K562 (cell line): ENCODE measurements at regions not wholly inside any gene's neighbourhood (a gene's known extent, or its start where the extent isn't known, plus 50 kb on each side); places are given as distances from the start of the nearest gene placed in this dataset.

Experiments used
- ATAC-seq: fragments of 200-7000 bp; cut with Tn5 transposase; 3 replicates; pipeline ENCODE4 v1.9.1; 2020; ENCODE audit warnings: moderate library complexity
- BruUV-seq: library from RNA; stranded (reverse); fragments of 400-500 nt; replicated peaks from 2 replicates; lab custom pipeline; 2021; lab: Mats Ljungman, UMichigan
- CTCF ChIA-PET: fragments of 300-600 bp; formaldehyde crosslinking; extraction: SDS; loops from one replicate; lab custom pipeline; 2021; ENCODE audit warnings: low intra/inter-chr PET ratio; lab: Yijun Ruan, JAX
- POLR2A ChIA-PET: fragments of 300-600, 350-650 bp; sonication (Branson Sonifier 250); formaldehyde crosslinking; extraction: SDS; loops from one replicate; lab custom pipeline; 2021; ENCODE audit warnings: antibody characterized with exemption, inconsistent platforms; lab: Yijun Ruan, JAX
- DNase-seq, 4 experiments: peaks; one replicate each; pipeline versions ENCODE4 v3.0.0 to v3.0.0-alpha.2; 2011 to 2018; ENCODE audit warnings: low spot score in 3 of 4, mixed read lengths in 3 of 4; ENCODE audit errors: extremely low read depth in 1 of 4
- FAIRE-seq: peaks from 2 replicates; lab custom pipeline; 2011; peaks lifted over from hg19 to GRCh38; lab: Jason Lieb, UNC
- H2AFZ ChIP-seq: 2 replicates; pipeline ENCODE4 v1.6.0; 2011; ENCODE audit warnings: low read depth, low read length, control low read depth, inconsistent platforms
- H3K27ac ChIP-seq: fragments of 200-600 bp; 3 replicates; pipeline ENCODE4 v1.8.0; 2011; ENCODE audit warnings: low read depth, mild to moderate bottlenecking, control low read depth, inconsistent platforms, low read length, moderate library complexity, mixed read lengths; ENCODE audit errors: extremely low read depth
- H3K27me3 ChIP-seq, 2 experiments: fragments of 300-600 bp in 1 of 2; 2 replicates in 1 of 2; 3 replicates in 1 of 2; pipeline versions ENCODE4 v1.6.0 to v1.8.0; 2011; ENCODE audit warnings: inconsistent platforms in 2 of 2, low read length in 2 of 2, mild to moderate bottlenecking in 1 of 2, mixed read lengths in 1 of 2, moderate library complexity in 1 of 2; ENCODE audit not compliant: control insufficient read depth in 2 of 2, insufficient read depth in 2 of 2
- H3K36me3 ChIP-seq: fragments of 300-600 bp; 3 replicates; pipeline ENCODE4 v1.8.0; 2011; ENCODE audit warnings: mild to moderate bottlenecking, low read length, inconsistent platforms; ENCODE audit not compliant: control insufficient read depth, insufficient read depth
- H3K4me1 ChIP-seq, 2 experiments: fragments of 200-600 bp in 1 of 2; replicated peaks in 1 of 2; 2 replicates in 1 of 2; 3 replicates in 1 of 2; pipeline versions ENCODE4 v1.5.1 to v1.8.0; 2011; ENCODE audit warnings: inconsistent platforms in 2 of 2, low read length in 2 of 2, mild to moderate bottlenecking in 1 of 2, mixed read lengths in 1 of 2, moderate library complexity in 1 of 2; ENCODE audit not compliant: control insufficient read depth in 2 of 2, insufficient read depth in 2 of 2
- H3K4me2 ChIP-seq: 2 replicates; pipeline ENCODE4 v1.6.1; 2011; ENCODE audit warnings: low read length, control low read depth, inconsistent platforms, mixed read lengths; ENCODE audit not compliant: insufficient read depth
- H3K4me3 ChIP-seq: fragments of 200-600 bp; sonication (generic), shearing (Covaris generic); 2 replicates; pipeline ENCODE4 v1.5.1; 2016; ENCODE audit warnings: control low read depth, inconsistent platforms
- H3K79me2 ChIP-seq: fragments of 200-600 bp; 3 replicates; pipeline ENCODE4 v1.8.0; 2011; ENCODE audit warnings: low read length, inconsistent platforms; ENCODE audit not compliant: control insufficient read depth, insufficient read depth
- H3K9ac ChIP-seq, 2 experiments: 2 replicates each; pipeline versions ENCODE4 v1.6.0 to v1.6.1; 2011; ENCODE audit warnings: low read depth in 2 of 2, low read length in 2 of 2, control low read depth in 1 of 2, inconsistent platforms in 1 of 2, mild to moderate bottlenecking in 1 of 2, mixed read lengths in 1 of 2; ENCODE audit not compliant: insufficient read depth in 1 of 2
- H3K9me1 ChIP-seq: one replicate; pipeline ENCODE4 v1.6.0; 2011; ENCODE audit warnings: inconsistent platforms, mild to moderate bottlenecking, low read length, moderate library complexity; ENCODE audit not compliant: control insufficient read depth, insufficient read depth
- H3K9me3 ChIP-seq: replicated peaks from 2 replicates; pipeline ENCODE4 v1.5.1; 2011; ENCODE audit warnings: low read depth, low read length, inconsistent platforms; ENCODE audit not compliant: control insufficient read depth, insufficient read depth
- H4K20me1 ChIP-seq: replicated peaks from 2 replicates; pipeline ENCODE4 v1.6.1; 2011; ENCODE audit warnings: low read length, inconsistent platforms, mixed read lengths; ENCODE audit not compliant: control insufficient read depth, insufficient read depth
- CXXC5 ChIP-seq: fragments of 250-450 bp; sonication (Bioruptor Pico); IDR thresholded peaks from 2 replicates; pipeline ENCODE4 v1.8.0; 2022; ENCODE audit warnings: inconsistent platforms, mild to moderate bottlenecking, moderate library complexity
- DACH1 ChIP-seq: fragments of 450-650 bp; IDR thresholded peaks from 2 replicates; pipeline ENCODE4 v1.6.1; 2018; ENCODE audit not compliant: partially characterized antibody
- DPF2 ChIP-seq: fragments of 450-650 bp; IDR thresholded peaks from 2 replicates; pipeline ENCODE4 v1.6.1; 2016
- JUNB ChIP-seq: fragments of 450-650 bp; formaldehyde crosslinking; conservative IDR thresholded peaks from 2 replicates; pipeline ENCODE4 v1.4.0; 2020; ENCODE audit warnings: mild to moderate bottlenecking
- MTA3 ChIP-seq: fragments of 450-650 bp; formaldehyde crosslinking; IDR thresholded peaks from 2 replicates; pipeline ENCODE4 v1.6.1; 2017; ENCODE audit warnings: mild to moderate bottlenecking, borderline replicate concordance
- RHOXF2B ChIP-seq: fragments of 250-450 bp; sonication (Bioruptor Pico); conservative IDR thresholded peaks from 2 replicates; pipeline ENCODE4 v1.5.1; 2021
- SRSF9 ChIP-seq: fragments of 200-400 bp; formaldehyde crosslinking; IDR thresholded peaks from 2 replicates; pipeline ENCODE4 v1.6.1; 2017; ENCODE audit warnings: low read depth, low read length, borderline replicate concordance
- ZNF197 ChIP-seq: fragments of 200-800 bp; sonication (Bioruptor generic); IDR thresholded peaks from 2 replicates; pipeline ENCODE4 v1.6.1; 2016; ENCODE audit warnings: low read depth, missing genetic modification characterization, missing compliant biosample characterization
- ZNF23 ChIP-seq: fragments of 250-450 bp; sonication (Bioruptor Pico); IDR thresholded peaks from 2 replicates; pipeline ENCODE4 v1.4.0; 2020; ENCODE audit warnings: mild to moderate bottlenecking
- ZNF436 ChIP-seq: fragments of 250-450, 450-650 bp; sonication (Bioruptor Pico); formaldehyde crosslinking; IDR thresholded peaks from 2 replicates; pipeline ENCODE4 v1.7.0; 2020; ENCODE audit warnings: mild to moderate bottlenecking
- ZNF584 ChIP-seq: fragments of 200-800 bp; sonication (Bioruptor generic); IDR thresholded peaks from 2 replicates; pipeline ENCODE4 v1.6.1; 2016; ENCODE audit warnings: low read depth, mild to moderate bottlenecking, missing genetic modification characterization, missing compliant biosample characterization
- ZNF75A ChIP-seq: fragments of 450-650 bp; formaldehyde crosslinking; IDR thresholded peaks from 2 replicates; pipeline ENCODE4 v1.4.0; 2020; ENCODE audit warnings: mild to moderate bottlenecking
- WGBS: fragments of 100-300 bp; shearing (Covaris generic); methylation state at CpG from one replicate; pipeline ENCODE4 v1.1.6; 2016; ENCODE audit warnings: low coverage, mixed read lengths; ENCODE audit not compliant: insufficient coverage; ENCODE audit errors: missing lambda C conversion rate; 5-methylcytosine and 5-hydroxymethylcytosine counted together
- in situ Hi-C: fragments of 300-500 bp; cut with MboI; formaldehyde crosslinking; loops from 4 replicates; pipeline ENCODE4 v1.15.0; 2018; ENCODE audit warnings: inconsistent platforms, mixed read lengths
- intact Hi-C: fragments of 100-400 bp; cut with micrococcal nuclease; formaldehyde crosslinking; loops from 2 replicates; pipeline ENCODE4 v1.14.2; 2022
- TF ChIP-seq, protein P1 (sequence below): fragments of 450-650 bp; conservative IDR thresholded peaks from 2 replicates; pipeline ENCODE4 v1.6.1; 2016; ENCODE audit warnings: missing genetic modification characterization, low read depth, mild to moderate bottlenecking, missing compliant biosample characterization, moderate library complexity
- TF ChIP-seq, protein P2 (sequence below), 3 experiments: IDR thresholded peaks in 2 of 3; conservative IDR thresholded peaks in 1 of 3; 2 replicates each; pipeline ENCODE4 v1.5.1; 2011 to 2012; ENCODE audit warnings: low read length in 3 of 3, mild to moderate bottlenecking in 3 of 3, control low read depth in 2 of 3, improper control_type of control experiment in 1 of 3, inconsistent platforms in 1 of 3, low read depth in 1 of 3, mixed read lengths in 1 of 3, moderate library complexity in 1 of 3; ENCODE audit not compliant: insufficient read depth in 2 of 3

DNA sequence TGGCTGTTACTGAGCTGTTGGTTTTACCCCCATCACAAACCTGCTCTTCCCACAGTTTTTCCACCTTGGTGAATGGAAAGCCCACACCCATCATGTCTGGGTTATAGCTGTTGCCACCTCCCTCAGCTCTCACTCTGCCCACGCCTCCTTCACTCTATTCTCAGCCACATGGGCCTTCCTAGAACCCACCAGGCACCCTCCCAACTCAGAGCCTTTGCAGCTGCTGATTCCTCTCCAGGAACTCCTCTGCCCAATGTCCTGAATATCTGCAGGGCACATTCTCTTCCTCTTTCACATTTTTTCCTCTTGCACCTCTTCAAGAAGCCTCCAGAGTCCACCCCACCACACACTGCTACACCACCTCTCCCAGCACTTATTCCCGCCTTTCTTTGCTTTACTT, 177.4 kb downstream of the TBXT start:
- Histone ChIP-seq H3K27ac (no peak overlapping the region), H3K27me3 (peaks cover 4 to 12% of the 10 kb centered on the region in 2 experiments; a peak in 3 of 5 replicates), H3K9ac (no peak overlapping the region), H3K4me1 (no peaks in the 10 kb centered on the region), H3K79me2 (no peaks in the 10 kb centered on the region), H3K4me2 (no peak overlapping the region), H4K20me1 (no peaks in the 10 kb centered on the region; the same call in 1 of the 2 replicates), H3K9me1 (no peaks in the 10 kb centered on the region), H3K36me3 (no peaks in the 10 kb centered on the region), H2AFZ (no peak overlapping the region), H3K9me3 (no peaks in the 10 kb centered on the region), H3K4me3 (no peak overlapping the region)
- CTCF ChIA-PET, result no interaction called here
- WGBS, result 0% methylated on average over 2 of the region's 2 CpGs
- POLR2A ChIA-PET, result interaction anchor here (0.5 kb wide), 1 partner anchor 702 kb away, joined by 3 read pairs; no protein-coding TSS in a partner anchor
- FAIRE-seq (no peak), ATAC-seq (no peak), DNase-seq (no peak)
- intact Hi-C loops (no loop called here), in situ Hi-C loops (no loop called here)
- BruUV-seq, result no TSS peak
- TF ChIP-seq ZNF436 (no peak), RHOXF2B (CRISPR knock-in tag) (no peak), ZNF23 (CRISPR knock-in tag) (no peak), DACH1 (no peak), CXXC5 (CRISPR knock-in tag) (no peak), MTA3 (no peak), ZNF584 (CRISPR knock-in tag) (no peak), JUNB (CRISPR knock-in tag) (no peak), SRSF9 (no peak), ZNF75A (CRISPR knock-in tag) (no peak), ZNF197 (no peak), DPF2 (no peak)
- TF ChIP-seq, protein P1, sequence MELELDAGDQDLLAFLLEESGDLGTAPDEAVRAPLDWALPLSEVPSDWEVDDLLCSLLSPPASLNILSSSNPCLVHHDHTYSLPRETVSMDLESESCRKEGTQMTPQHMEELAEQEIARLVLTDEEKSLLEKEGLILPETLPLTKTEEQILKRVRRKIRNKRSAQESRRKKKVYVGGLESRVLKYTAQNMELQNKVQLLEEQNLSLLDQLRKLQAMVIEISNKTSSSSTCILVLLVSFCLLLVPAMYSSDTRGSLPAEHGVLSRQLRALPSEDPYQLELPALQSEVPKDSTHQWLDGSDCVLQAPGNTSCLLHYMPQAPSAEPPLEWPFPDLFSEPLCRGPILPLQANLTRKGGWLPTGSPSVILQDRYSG (tag), result no peak
- TF ChIP-seq, protein P2, sequence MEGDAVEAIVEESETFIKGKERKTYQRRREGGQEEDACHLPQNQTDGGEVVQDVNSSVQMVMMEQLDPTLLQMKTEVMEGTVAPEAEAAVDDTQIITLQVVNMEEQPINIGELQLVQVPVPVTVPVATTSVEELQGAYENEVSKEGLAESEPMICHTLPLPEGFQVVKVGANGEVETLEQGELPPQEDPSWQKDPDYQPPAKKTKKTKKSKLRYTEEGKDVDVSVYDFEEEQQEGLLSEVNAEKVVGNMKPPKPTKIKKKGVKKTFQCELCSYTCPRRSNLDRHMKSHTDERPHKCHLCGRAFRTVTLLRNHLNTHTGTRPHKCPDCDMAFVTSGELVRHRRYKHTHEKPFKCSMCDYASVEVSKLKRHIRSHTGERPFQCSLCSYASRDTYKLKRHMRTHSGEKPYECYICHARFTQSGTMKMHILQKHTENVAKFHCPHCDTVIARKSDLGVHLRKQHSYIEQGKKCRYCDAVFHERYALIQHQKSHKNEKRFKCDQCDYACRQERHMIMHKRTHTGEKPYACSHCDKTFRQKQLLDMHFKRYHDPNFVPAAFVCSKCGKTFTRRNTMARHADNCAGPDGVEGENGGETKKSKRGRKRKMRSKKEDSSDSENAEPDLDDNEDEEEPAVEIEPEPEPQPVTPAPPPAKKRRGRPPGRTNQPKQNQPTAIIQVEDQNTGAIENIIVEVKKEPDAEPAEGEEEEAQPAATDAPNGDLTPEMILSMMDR (IDR thresholded peaks at IDR 0.05 in 2 of 3, conservative IDR thresholded peaks at IDR 0.05 in 1 of 3; ENCODE audit: insufficient read depth in 2 of 3, low read depth in 1 of 3, low read length in 3 of 3), result no peak
